ENCODE measurements at regions not wholly inside any gene's neighbourhood (a gene's known extent, or its start where the extent isn't known, plus 50 kb on each side); places are given as distances from the start of the nearest gene placed in this dataset.
A peak's percentile ranks its signal among the peaks of the same experiment; 100 is the strongest.
"Not testable (repeated sequence)": the region's sequence is repeated elsewhere in the genome, so short reads cannot be mapped to it uniquely, and the experiment has no call there.

- no peak for DNase-seq (ENCODE audit: low read depth)
- in situ Hi-C loops (cut with HindIII; ENCODE audit: low pct_unique_long_range_greater_than_20kb, low sequenced_read_pairs), result no loop called here
Measured at GRCh38 chr4:134961963-134962362, 760.4 kb upstream of the PABPC4L start.

DNA sequence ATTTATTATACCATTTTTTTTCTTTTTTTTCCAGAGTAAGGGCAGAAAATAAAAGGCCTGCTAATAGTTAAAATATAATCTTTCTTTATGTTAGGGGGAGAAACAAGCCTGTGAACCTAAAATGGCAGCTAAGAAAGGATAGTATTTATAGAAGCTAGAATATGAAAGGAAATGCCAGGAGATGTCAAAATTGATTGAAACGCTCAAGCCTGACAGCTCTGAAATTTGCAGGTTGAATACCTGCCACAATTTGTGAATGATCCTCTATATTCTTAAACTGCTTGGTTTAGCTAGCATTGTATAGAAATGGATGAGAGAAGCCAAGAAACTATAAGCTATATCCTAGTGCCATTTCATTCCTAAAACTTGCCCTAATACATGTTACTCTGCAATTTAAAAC is 757.3 kb upstream of the PABPC4L start:
- in situ Hi-C loops (cut with HindIII; ENCODE audit: low pct_unique_long_range_greater_than_20kb, low sequenced_read_pairs), result no loop called here
- DNase-seq (ENCODE audit: low read depth), result no peak

DNA sequence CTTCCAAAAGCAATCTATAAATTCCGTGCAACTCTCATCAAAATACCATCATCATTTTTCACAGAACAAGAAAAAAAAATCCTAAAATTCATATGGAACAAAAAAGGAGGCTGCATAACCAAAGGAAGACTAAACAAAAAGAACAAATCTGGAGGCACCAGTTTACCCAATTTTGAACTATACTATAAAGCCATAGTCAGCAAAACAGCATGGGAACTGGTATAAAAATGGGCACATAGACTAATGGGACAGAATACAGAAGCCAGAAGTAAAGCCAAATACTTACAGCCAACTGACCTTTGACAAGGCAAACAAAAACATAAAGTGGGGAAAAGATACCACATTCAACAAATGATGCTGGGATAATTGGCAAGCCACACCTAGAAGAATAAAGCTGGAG is 753.5 kb upstream of the PABPC4L start:
- in situ Hi-C loops (cut with HindIII; ENCODE audit: low pct_unique_long_range_greater_than_20kb, low sequenced_read_pairs), result no loop called here
- no peak for DNase-seq (ENCODE audit: low read depth)

DNA sequence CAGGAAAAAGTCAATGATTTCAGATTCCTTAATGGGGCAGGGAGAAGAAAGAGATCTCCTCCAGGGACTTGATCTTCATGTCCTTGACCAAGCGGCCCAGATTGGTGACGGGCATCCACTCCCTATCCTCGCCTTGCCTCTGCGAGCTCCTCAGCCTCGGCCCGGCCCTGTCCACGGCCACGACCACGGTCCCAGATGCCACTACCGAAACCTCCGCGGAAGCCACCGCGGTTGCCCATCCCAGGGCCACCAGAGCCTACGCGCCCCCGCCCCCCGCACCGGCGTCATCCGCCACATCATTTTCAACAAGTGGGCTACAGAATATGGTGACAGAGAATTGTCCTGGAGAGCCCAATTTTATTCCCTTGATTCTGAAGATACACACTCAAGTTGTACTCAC is 751.2 kb upstream of the PABPC4L start:
- in situ Hi-C loops (cut with HindIII; ENCODE audit: low pct_unique_long_range_greater_than_20kb, low sequenced_read_pairs), result no loop called here
- no peak for DNase-seq (ENCODE audit: low read depth)

- no peak for DNase-seq (ENCODE audit: low read depth)
- in situ Hi-C loops (cut with HindIII; ENCODE audit: low pct_unique_long_range_greater_than_20kb, low sequenced_read_pairs), result no loop called here
Measured at GRCh38 chr4:134952305-134952704, 750.7 kb upstream of the PABPC4L start.

DNA sequence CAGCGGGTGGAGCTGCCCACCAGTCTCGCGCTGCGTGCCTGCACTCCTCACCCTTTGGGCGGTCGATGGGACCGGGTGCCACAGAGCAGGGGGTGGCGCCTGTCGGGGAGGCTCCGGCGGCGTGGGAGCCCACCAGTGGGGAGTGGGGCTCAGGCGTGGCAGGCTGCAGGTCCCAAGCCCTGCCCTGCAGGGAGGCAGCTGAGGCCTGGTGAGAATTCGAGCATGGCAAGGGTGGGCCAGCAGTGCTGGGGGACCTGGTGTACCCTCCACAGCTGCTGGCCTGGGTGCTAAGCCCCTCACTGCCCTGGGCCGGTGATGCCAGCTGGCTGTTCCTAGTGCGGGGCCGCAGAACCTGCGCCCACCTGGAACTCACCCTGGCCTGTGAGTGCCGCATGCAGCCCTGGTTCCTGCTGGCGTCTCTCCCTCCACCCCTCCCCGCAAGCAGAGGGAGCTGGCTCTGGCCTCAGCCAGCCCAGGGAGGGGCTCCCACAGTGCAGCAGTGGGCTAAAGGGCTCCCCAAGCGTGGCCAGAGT is 746.6 kb upstream of the PABPC4L start:
- no peak for DNase-seq (ENCODE audit: low read depth)

GRCh38 chr4:134944115-134944514 is 742.5 kb upstream of the PABPC4L start:
- in situ Hi-C loops (cut with HindIII; ENCODE audit: low pct_unique_long_range_greater_than_20kb, low sequenced_read_pairs), result no loop called here
- no peak for DNase-seq (ENCODE audit: low read depth)

More for the DNA sequence above, 746.6 kb upstream of the PABPC4L start:
- in situ Hi-C loops (cut with HindIII; ENCODE audit: low pct_unique_long_range_greater_than_20kb, low sequenced_read_pairs), result no loop called here

- in situ Hi-C loops (cut with HindIII; ENCODE audit: low pct_unique_long_range_greater_than_20kb, low sequenced_read_pairs), result no loop called here
- DNase-seq (ENCODE audit: low read depth), result no peak
Measured at GRCh38 chr4:134936014-134936413, 734.4 kb upstream of the PABPC4L start.

GRCh38 chr4:134935320-134935719 is 733.7 kb upstream of the PABPC4L start:
- no peak for DNase-seq (ENCODE audit: low read depth)
- in situ Hi-C loops (cut with HindIII; ENCODE audit: low pct_unique_long_range_greater_than_20kb, low sequenced_read_pairs), result no loop called here

DNA sequence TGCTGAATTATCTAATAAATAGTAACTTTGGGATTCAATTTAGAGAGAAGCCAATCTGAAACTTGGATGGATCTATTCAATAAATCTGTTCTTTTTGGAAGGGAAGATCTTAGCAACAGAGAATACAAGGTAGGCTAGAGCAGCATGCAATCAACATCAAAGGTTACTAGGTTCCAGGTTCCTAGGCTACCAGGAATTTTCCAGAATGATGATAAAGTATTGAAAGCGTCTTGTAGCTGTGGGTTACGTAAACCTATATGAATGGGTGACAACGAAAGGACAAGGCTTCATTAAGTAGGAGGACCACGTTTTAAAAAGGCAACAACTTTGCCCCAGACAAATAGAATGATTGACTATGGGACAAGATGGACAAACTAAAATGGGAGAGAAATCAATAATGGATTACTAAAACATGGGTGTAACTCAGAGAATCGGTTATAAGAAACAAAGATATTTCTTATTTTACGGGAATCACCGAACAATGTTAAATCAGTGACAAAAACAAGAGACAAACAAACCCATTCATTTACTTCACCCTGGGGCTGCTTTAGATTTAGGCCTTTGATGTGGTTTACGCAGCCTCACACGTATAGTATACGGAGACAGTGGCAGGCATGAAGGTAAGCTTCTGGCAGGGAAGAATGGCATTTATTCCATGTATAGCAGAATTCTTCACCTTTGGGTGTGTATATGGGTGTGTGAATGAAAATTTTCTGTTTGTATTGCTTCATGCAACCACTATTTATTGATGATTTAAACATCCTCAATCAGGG is 732.6 kb upstream of the PABPC4L start:
- in situ Hi-C loops (cut with HindIII; ENCODE audit: low pct_unique_long_range_greater_than_20kb, low sequenced_read_pairs), result no loop called here
- no peak for DNase-seq (ENCODE audit: low read depth)

GRCh38 chr4:134915355-134915754 is 713.8 kb upstream of the PABPC4L start:
- in situ Hi-C loops (cut with HindIII; ENCODE audit: low pct_unique_long_range_greater_than_20kb, low sequenced_read_pairs), result no loop called here
- DNase-seq (ENCODE audit: low read depth), result no peak

- in situ Hi-C loops (cut with HindIII; ENCODE audit: low pct_unique_long_range_greater_than_20kb, low sequenced_read_pairs); DNase-seq (ENCODE audit: low read depth): not testable (repeated sequence)
Measured at GRCh38 chr4:134914250-134914649, 712.7 kb upstream of the PABPC4L start.

- DNase-seq (ENCODE audit: low read depth), result no peak
- in situ Hi-C loops (cut with HindIII; ENCODE audit: low pct_unique_long_range_greater_than_20kb, low sequenced_read_pairs), result no loop called here
Measured at GRCh38 chr4:134911941-134912340, 710.4 kb upstream of the PABPC4L start.

GRCh38 chr4:134906404-134907023 is 704.9 kb upstream of the PABPC4L start:
- DNase-seq (ENCODE audit: low read depth), result peak; percentile 28
- in situ Hi-C loops (cut with HindIII; ENCODE audit: low pct_unique_long_range_greater_than_20kb, low sequenced_read_pairs), result no loop called here

DNA sequence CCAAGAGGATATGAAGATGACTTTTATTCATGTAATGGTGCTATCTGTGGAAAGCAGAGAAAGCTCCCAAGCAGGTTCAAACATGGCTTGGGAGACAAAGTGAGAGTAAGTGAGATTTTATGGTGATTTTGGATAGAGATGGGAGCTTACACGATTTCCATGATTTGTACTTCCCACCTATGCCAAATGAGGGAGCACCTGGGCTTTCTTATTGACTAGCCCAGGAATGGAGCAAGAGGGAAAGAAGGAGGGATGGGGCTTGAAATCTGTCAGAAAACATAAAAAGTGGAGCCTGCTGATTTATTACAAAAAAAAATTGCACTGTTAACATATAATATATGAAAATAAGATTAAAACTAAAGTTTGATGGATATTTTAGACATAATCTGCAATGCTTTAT is 703.5 kb upstream of the PABPC4L start:
- in situ Hi-C loops (cut with HindIII; ENCODE audit: low pct_unique_long_range_greater_than_20kb, low sequenced_read_pairs), result no loop called here
- DNase-seq (ENCODE audit: low read depth), result no peak

GRCh38 chr4:134888156-134888555 is 686.6 kb upstream of the PABPC4L start:
- DNase-seq (ENCODE audit: low read depth), result no peak
- in situ Hi-C loops (cut with HindIII; ENCODE audit: low pct_unique_long_range_greater_than_20kb, low sequenced_read_pairs), result no loop called here

- in situ Hi-C loops (cut with HindIII; ENCODE audit: low pct_unique_long_range_greater_than_20kb, low sequenced_read_pairs), result no loop called here
- DNase-seq (ENCODE audit: low read depth), result no peak
Measured at GRCh38 chr4:134885436-134885835, 683.8 kb upstream of the PABPC4L start.

GRCh38 chr4:134883831-134884449 is 682.4 kb upstream of the PABPC4L start:
- DNase-seq (ENCODE audit: low read depth), result no peak
- in situ Hi-C loops (cut with HindIII; ENCODE audit: low pct_unique_long_range_greater_than_20kb, low sequenced_read_pairs), result no loop called here

DNA sequence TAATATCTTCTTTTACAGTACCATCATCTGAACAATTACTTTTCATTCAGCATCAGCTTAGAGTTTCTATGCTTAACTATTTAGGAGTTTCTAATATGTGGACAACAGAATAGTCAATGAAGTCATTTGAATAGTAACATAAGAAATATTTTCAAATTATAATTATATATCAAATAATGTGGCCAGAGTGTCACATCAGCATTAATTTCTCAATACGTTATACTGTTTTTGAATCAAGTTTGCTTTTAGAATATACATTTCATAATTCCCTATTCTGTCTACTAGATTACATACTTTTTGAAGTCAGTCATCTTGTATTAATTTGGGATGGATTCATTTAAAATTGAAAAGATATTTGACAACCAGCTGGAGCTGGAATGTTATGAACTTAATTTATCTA is 677.4 kb upstream of the PABPC4L start:
- in situ Hi-C loops (cut with HindIII; ENCODE audit: low pct_unique_long_range_greater_than_20kb, low sequenced_read_pairs), result no loop called here
- DNase-seq (ENCODE audit: low read depth), result no peak
